Adrenal gland (tissue), 5 donors: ENCODE measurements at regions not wholly inside any gene's neighbourhood (a gene's known extent, or its start where the extent isn't known, plus 50 kb on each side); places are given as distances from the start of the nearest gene placed in this dataset.

Experiments
- CTCF ChIP-seq, 6 experiments: fragments of 450-650 bp in 4 of 6; fragments of 200-600 bp in 2 of 6; sonication (generic) in 1 of 6; IDR thresholded peaks; 1 replicate in 5 of 6; 2 replicates in 1 of 6; pipeline versions ENCODE4 v1.5.1 to v1.8.0; 2016 to 2021; ENCODE audit warnings: antibody characterized with exemption in 6 of 6, mild to moderate bottlenecking in 2 of 6, moderate library complexity in 1 of 6
- POLR2A ChIP-seq, 2 donors: fragments of 450-650 bp; IDR thresholded peaks; one replicate each; pipeline ENCODE4 v1.6.1; 2017; ENCODE audit warnings: antibody characterized with exemption in 2 of 2, mild to moderate bottlenecking in 2 of 2, moderate library complexity in 1 of 2
- donor health status: DM: no; HTN: no; CAD: no.

GRCh38 chr3:152905631-152906030 lies 70.7 kb downstream of the P2RY1 start:
- no peak for TF ChIP-seq CTCF (IDR thresholded peaks at IDR 0.05)
- TF ChIP-seq POLR2A (IDR thresholded peaks at IDR 0.05), result no peak
